Mucosa of descending colon (tissue), 3 donors: ENCODE measurements at regions not wholly inside any gene's neighbourhood (a gene's known extent, or its start where the extent isn't known, plus 50 kb on each side); places are given as distances from the start of the nearest gene placed in this dataset.

ENCODE experiments used
- ATAC-seq: fragments of 200-7000 bp; cut with Tn5 transposase; one replicate; pipeline ENCODE4 v1.9.1; 2020; ENCODE audit warnings: mild to moderate bottlenecking, moderate library complexity
- DNase-seq, 3 donors: peaks; one replicate each; pipeline ENCODE4 v3.0.0-alpha.2; 2020
- H3K36me3 ChIP-seq: fragments of 200-600 bp; one replicate; pipeline ENCODE4 v1.8.0; 2021; ENCODE audit warnings: low read depth, mild to moderate bottlenecking
- H3K4me1 ChIP-seq: fragments of 200-600 bp; one replicate; pipeline ENCODE4 v1.8.0; 2021; ENCODE audit warnings: low read depth, mild to moderate bottlenecking
- H3K4me3 ChIP-seq: fragments of 200-600 bp; one replicate; pipeline ENCODE4 v1.8.0; 2021; ENCODE audit warnings: mild to moderate bottlenecking
- H3K9me3 ChIP-seq: fragments of 200-600 bp; one replicate; pipeline ENCODE4 v1.8.0; 2021; ENCODE audit warnings: mild to moderate bottlenecking
- intact Hi-C, 2 donors: fragments of 100-400 bp; cut with DNase I in 1 of 2; cut with micrococcal nuclease in 1 of 2; formaldehyde crosslinking; loops; one replicate each; pipeline versions ENCODE4 v1.11.0 to v1.11.1; 2022; cut with DNase I, micrococcal nuclease
- TF ChIP-seq, protein P1 (sequence below): fragments of 200-600 bp; IDR thresholded peaks from one replicate; pipeline ENCODE4 v1.8.0; 2022; ENCODE audit warnings: antibody characterized with exemption, mild to moderate bottlenecking
- donor health status: DM: no; HTN: no; CAD: no; lungs with moderate emphysema.
- donor health status: DM: no; HTN: no; CAD: no.
- donor health status: DM: no; HTN: yes; CAD: no.

- TF ChIP-seq, protein P1, sequence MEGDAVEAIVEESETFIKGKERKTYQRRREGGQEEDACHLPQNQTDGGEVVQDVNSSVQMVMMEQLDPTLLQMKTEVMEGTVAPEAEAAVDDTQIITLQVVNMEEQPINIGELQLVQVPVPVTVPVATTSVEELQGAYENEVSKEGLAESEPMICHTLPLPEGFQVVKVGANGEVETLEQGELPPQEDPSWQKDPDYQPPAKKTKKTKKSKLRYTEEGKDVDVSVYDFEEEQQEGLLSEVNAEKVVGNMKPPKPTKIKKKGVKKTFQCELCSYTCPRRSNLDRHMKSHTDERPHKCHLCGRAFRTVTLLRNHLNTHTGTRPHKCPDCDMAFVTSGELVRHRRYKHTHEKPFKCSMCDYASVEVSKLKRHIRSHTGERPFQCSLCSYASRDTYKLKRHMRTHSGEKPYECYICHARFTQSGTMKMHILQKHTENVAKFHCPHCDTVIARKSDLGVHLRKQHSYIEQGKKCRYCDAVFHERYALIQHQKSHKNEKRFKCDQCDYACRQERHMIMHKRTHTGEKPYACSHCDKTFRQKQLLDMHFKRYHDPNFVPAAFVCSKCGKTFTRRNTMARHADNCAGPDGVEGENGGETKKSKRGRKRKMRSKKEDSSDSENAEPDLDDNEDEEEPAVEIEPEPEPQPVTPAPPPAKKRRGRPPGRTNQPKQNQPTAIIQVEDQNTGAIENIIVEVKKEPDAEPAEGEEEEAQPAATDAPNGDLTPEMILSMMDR, result no peak
- ATAC-seq, result no peak
- DNase-seq, result no peak
- H3K4me1 ChIP-seq, result no peaks in the 10 kb centered on the region
- no peak overlapping the region for H3K4me3 ChIP-seq
- H3K9me3 ChIP-seq, result no peaks in the 10 kb centered on the region
- intact Hi-C loops, result no loop called here
- no peaks in the 10 kb centered on the region for H3K36me3 ChIP-seq
Observed at GRCh38 chr15:31522028-31522427, 195.4 kb downstream of the KLF13 start.

DNA sequence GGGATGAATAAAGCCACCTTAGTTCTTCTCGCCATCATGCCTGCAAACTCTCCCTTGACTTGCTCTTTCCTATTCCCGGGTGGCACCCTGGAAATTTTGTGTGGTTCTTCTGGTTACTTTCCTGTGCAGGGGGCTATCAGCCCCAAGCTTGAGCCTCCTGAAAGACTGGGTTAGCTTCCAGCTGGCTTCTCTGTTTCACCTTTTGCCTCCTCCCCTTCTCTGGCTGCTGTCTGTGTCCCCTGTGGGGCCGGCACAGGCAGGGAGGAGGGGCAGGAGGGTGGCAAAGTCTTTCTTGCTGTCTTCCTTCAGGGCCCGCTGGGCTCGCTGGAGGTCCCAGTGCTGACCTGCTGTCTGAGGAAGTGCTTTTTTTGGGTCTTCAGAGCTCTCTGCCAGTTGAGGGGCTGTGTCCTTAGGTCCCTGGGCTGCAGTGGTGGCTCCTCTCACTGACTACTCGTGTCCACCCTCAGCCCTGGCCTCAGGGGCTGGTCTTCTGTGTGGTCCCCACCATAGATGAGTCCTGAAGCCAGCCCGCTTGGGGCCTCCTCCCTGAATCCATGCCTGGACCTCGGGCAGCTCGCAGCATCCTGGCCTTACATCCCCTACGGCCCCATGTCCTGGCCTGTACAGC, 196.5 kb downstream of the KLF13 start:
- intact Hi-C loops, result no loop called here
- Histone ChIP-seq H3K4me1 (no peaks in the 10 kb centered on the region), H3K9me3 (no peaks in the 10 kb centered on the region), H3K36me3 (no peaks in the 10 kb centered on the region), H3K4me3 (no peak overlapping the region)
- DNase-seq (no peak), ATAC-seq (no peak)
- TF ChIP-seq, protein P1, result no peak

DNA sequence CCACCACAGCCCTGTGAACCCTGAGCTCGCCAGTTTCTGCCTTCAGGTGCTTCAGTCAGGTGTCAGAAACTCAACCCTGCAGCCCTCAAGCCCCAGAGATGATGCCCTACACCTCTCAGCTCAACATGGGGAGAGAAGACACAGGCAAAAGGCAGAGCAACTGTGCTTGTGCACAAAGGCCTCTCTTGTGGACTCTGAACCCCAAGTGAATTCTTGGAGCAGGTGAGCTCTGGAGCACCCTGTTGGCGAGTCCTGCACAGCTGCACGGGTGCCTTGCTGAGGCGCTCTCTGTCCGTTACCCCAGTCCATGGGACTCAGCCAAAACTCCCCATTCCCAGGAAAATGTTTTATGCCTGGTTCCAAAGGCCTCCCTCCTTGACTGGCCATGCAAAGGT, 197.0 kb downstream of the KLF13 start:
- no peak for DNase-seq
- H3K4me3 ChIP-seq, result no peak overlapping the region
- intact Hi-C loops, result no loop called here
- no peaks in the 10 kb centered on the region for H3K9me3 ChIP-seq
- TF ChIP-seq, protein P1, result no peak
- no peak for ATAC-seq
- H3K36me3 ChIP-seq, result no peaks in the 10 kb centered on the region
- no peaks in the 10 kb centered on the region for H3K4me1 ChIP-seq

DNA sequence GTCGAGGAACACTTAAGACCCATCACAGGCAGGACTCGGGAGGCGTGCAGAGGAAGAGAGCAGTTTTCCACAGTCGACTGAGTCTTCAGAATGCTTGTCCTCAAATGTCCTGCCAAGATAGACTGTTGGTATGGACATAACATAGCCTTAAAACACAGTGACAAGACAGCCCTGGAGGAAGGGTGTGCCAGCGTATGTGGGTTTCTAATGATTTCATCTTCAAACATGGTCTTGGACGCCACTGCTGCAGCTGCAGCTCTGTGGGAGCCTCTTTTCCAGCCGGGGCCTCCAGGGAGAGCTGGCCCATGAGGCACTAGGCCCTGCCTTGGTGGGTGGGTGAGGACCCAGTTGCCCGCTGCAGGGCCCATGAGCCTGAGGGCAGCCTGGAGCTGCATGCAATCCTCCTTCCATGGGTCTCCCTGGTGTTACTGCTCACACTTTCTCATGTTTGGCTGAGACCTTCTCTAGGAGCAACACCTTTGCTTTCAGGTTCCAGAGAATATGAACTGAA, 198.6 kb downstream of the KLF13 start:
- no peak overlapping the region for H3K4me3 ChIP-seq
- H3K36me3 ChIP-seq, result no peaks in the 10 kb centered on the region
- no peak for ATAC-seq
- intact Hi-C loops, result no loop called here
- TF ChIP-seq, protein P1, result no peak
- no peak for DNase-seq
- H3K4me1 ChIP-seq, result no peaks in the 10 kb centered on the region
- H3K9me3 ChIP-seq, result no peaks in the 10 kb centered on the region

DNA sequence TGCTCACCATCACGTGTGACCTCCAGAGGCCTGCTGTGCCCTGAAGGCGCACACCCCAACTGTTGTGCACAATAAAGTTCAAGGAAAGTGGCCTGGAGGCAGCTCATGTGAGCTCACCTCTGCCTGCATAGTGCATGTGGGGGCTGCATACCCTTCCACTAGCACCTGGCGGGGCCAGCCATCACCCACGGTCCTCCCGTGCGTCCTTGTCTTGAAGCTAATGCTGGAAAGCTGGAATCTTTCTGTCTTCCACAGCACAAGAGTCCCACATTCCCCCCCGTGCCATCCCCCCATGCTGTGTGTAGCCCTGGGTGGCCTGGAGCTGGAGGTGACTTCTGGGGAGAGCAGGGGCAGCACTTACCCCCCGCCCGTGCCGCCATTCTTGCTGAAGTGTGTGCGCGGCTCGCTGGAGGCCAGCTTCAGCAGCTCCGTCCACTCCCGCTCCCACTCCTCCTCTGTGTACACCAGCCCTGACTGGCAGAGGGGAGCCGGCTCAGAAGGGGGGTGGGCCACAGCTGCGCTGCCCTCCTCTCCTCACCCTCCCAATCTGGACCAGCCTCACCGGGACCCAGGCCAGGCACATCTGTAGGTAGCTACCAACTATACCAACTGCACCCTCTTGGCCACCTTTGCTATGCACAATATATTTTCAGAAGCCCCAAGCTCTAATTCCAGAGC, 199.5 kb downstream of the KLF13 start:
- intact Hi-C loops, result no loop called here
- TF ChIP-seq, protein P1, result no peak
- ATAC-seq, result no peak
- no peak overlapping the region for H3K4me3 ChIP-seq
- no peaks in the 10 kb centered on the region for H3K36me3 ChIP-seq
- DNase-seq, result no peak
- no peaks in the 10 kb centered on the region for H3K4me1 ChIP-seq
- H3K9me3 ChIP-seq, result no peaks in the 10 kb centered on the region
